ENCODE measurements at regions not wholly inside any gene's neighbourhood (a gene's known extent, or its start where the extent isn't known, plus 50 kb on each side); places are given as distances from the start of the nearest gene placed in this dataset.
A peak's percentile ranks its signal among the peaks of the same experiment; 100 is the strongest.

GRCh38 chr3:87425056-87425455, 148.7 kb upstream of the POU1F1 start:
- Histone ChIP-seq H3K27ac (ENCODE audit: low read length) (no peak overlapping the region), H3K4me3 (ENCODE audit: low read length) (no peak overlapping the region), H3K4me1 (ENCODE audit: control insufficient read depth, insufficient read depth, low read length) (no peaks in the 10 kb centered on the region), H3K27me3 (ENCODE audit: control insufficient read depth, insufficient read depth) (no peaks in the 10 kb centered on the region), H3K9me3 (ENCODE audit: control insufficient read depth, low read length) (no peaks in the 10 kb centered on the region)
- DNase-seq (no peak), ATAC-seq (no peak)
- intact Hi-C loops (cut with DNase I) = no loop called here
- WGBS = 64% methylated on average over 3 of the region's 3 CpGs

GRCh38 chr3:87423336-87423735, 147.0 kb upstream of the POU1F1 start:
- Histone ChIP-seq H3K27ac (ENCODE audit: low read length) (no peak overlapping the region), H3K9me3 (ENCODE audit: control insufficient read depth, low read length) (no peaks in the 10 kb centered on the region), H3K4me1 (ENCODE audit: control insufficient read depth, insufficient read depth, low read length) (no peaks in the 10 kb centered on the region), H3K4me3 (ENCODE audit: low read length) (no peak overlapping the region), H3K27me3 (ENCODE audit: control insufficient read depth, insufficient read depth) (no peaks in the 10 kb centered on the region)
- intact Hi-C loops (cut with DNase I) = no loop called here
- DNase-seq (no peak), ATAC-seq (no peak)
- 81% methylated on average over 2 of the region's 2 CpGs for WGBS

- DNase-seq = no peak
- Histone ChIP-seq H3K4me3 (ENCODE audit: low read length) (no peak overlapping the region), H3K4me1 (ENCODE audit: control insufficient read depth, insufficient read depth, low read length) (no peaks in the 10 kb centered on the region), H3K27me3 (ENCODE audit: control insufficient read depth, insufficient read depth) (no peaks in the 10 kb centered on the region), H3K27ac (ENCODE audit: low read length) (no peak overlapping the region), H3K9me3 (ENCODE audit: control insufficient read depth, low read length) (no peaks in the 10 kb centered on the region)
- intact Hi-C loops (cut with DNase I) = no loop called here
- no peak for ATAC-seq
These were observed 145.9 kb upstream of the POU1F1 start for GRCh38 chr3:87422333-87422732.

- H3K9me3 ChIP-seq (ENCODE audit: control insufficient read depth, low read length) = no peaks in the 10 kb centered on the region
- no peaks in the 10 kb centered on the region for H3K27me3 ChIP-seq (ENCODE audit: control insufficient read depth, insufficient read depth)
- no peak overlapping the region for H3K4me3 ChIP-seq (ENCODE audit: low read length)
- intact Hi-C loops (cut with DNase I) = no loop called here
- ATAC-seq = no peak
- H3K27ac ChIP-seq (ENCODE audit: low read length) = no peak overlapping the region
- no peak for DNase-seq
- H3K4me1 ChIP-seq (ENCODE audit: control insufficient read depth, insufficient read depth, low read length) = no peaks in the 10 kb centered on the region
These were observed 143.8 kb upstream of the POU1F1 start for GRCh38 chr3:87420171-87420570.

GRCh38 chr3:87414271-87414670, 137.9 kb upstream of the POU1F1 start:
- intact Hi-C loops (cut with DNase I) = no loop called here
- ATAC-seq (no peak), DNase-seq (no peak)
- Histone ChIP-seq H3K4me1 (ENCODE audit: control insufficient read depth, insufficient read depth, low read length) (no peaks in the 10 kb centered on the region), H3K4me3 (ENCODE audit: low read length) (no peak overlapping the region), H3K9me3 (ENCODE audit: control insufficient read depth, low read length) (no peaks in the 10 kb centered on the region), H3K27me3 (ENCODE audit: control insufficient read depth, insufficient read depth) (no peaks in the 10 kb centered on the region), H3K27ac (ENCODE audit: low read length) (no peak overlapping the region)
- WGBS = 32% methylated on average over 1 of the region's 1 CpG

- intact Hi-C loops (cut with DNase I) = no loop called here
- no peak overlapping the region for H3K27ac ChIP-seq (ENCODE audit: low read length)
- no peaks in the 10 kb centered on the region for H3K9me3 ChIP-seq (ENCODE audit: control insufficient read depth, low read length)
- no peaks in the 10 kb centered on the region for H3K4me1 ChIP-seq (ENCODE audit: control insufficient read depth, insufficient read depth, low read length)
- ATAC-seq (no peak), DNase-seq (no peak)
- no peaks in the 10 kb centered on the region for H3K27me3 ChIP-seq (ENCODE audit: control insufficient read depth, insufficient read depth)
- 40% methylated on average over 3 of the region's 3 CpGs for WGBS
- H3K4me3 ChIP-seq (ENCODE audit: low read length) = no peak overlapping the region
These were observed 137.4 kb upstream of the POU1F1 start for GRCh38 chr3:87413814-87414213.

- intact Hi-C loops (cut with DNase I) = no loop called here
- no peaks in the 10 kb centered on the region for H3K27me3 ChIP-seq (ENCODE audit: control insufficient read depth, insufficient read depth)
- no peaks in the 10 kb centered on the region for H3K4me1 ChIP-seq (ENCODE audit: control insufficient read depth, insufficient read depth, low read length)
- DNase-seq (no peak), ATAC-seq (no peak)
- no peaks in the 10 kb centered on the region for H3K9me3 ChIP-seq (ENCODE audit: control insufficient read depth, low read length)
- no peak overlapping the region for H3K4me3 ChIP-seq (ENCODE audit: low read length)
- no peak overlapping the region for H3K27ac ChIP-seq (ENCODE audit: low read length)
These were observed 133.7 kb upstream of the POU1F1 start for GRCh38 chr3:87410110-87410509.

GRCh38 chr3:87398168-87398801, 121.9 kb upstream of the POU1F1 start:
- intact Hi-C loops (cut with DNase I) = no loop called here
- Histone ChIP-seq H3K27me3 (ENCODE audit: control insufficient read depth, insufficient read depth) (no peaks in the 10 kb centered on the region), H3K27ac (ENCODE audit: low read length) (no peak overlapping the region), H3K4me1 (ENCODE audit: control insufficient read depth, insufficient read depth, low read length) (no peaks in the 10 kb centered on the region), H3K9me3 (ENCODE audit: control insufficient read depth, low read length) (no peaks in the 10 kb centered on the region), H3K4me3 (ENCODE audit: low read length) (no peak overlapping the region)
- ATAC-seq = no peak
- no peak for DNase-seq
- WGBS = 37% methylated on average over 4 of the region's 4 CpGs

- ATAC-seq = no peak
- Histone ChIP-seq H3K4me3 (ENCODE audit: low read length) (no peak overlapping the region), H3K27ac (ENCODE audit: low read length) (no peak overlapping the region), H3K4me1 (ENCODE audit: control insufficient read depth, insufficient read depth, low read length) (no peaks in the 10 kb centered on the region), H3K9me3 (ENCODE audit: control insufficient read depth, low read length) (no peaks in the 10 kb centered on the region), H3K27me3 (ENCODE audit: control insufficient read depth, insufficient read depth) (no peaks in the 10 kb centered on the region)
- WGBS = 72% methylated on average over 2 of the region's 2 CpGs
- DNase-seq = no peak
- intact Hi-C loops (cut with DNase I) = no loop called here
These were observed 120.8 kb upstream of the POU1F1 start for GRCh38 chr3:87397211-87397610.

- 87% methylated on average over 3 of the region's 3 CpGs for WGBS
- Histone ChIP-seq H3K9me3 (ENCODE audit: control insufficient read depth, low read length) (no peaks in the 10 kb centered on the region), H3K27me3 (ENCODE audit: control insufficient read depth, insufficient read depth) (no peaks in the 10 kb centered on the region), H3K27ac (ENCODE audit: low read length) (no peak overlapping the region), H3K4me3 (ENCODE audit: low read length) (no peak overlapping the region), H3K4me1 (ENCODE audit: control insufficient read depth, insufficient read depth, low read length) (no peaks in the 10 kb centered on the region)
- ATAC-seq = no peak
- intact Hi-C loops (cut with DNase I) = no loop called here
- no peak for DNase-seq
These were observed 114.4 kb upstream of the POU1F1 start for GRCh38 chr3:87390821-87391220.

GRCh38 chr3:87390353-87390752, 114.0 kb upstream of the POU1F1 start:
- Histone ChIP-seq H3K27ac (ENCODE audit: low read length) (no peak overlapping the region), H3K4me3 (ENCODE audit: low read length) (no peak overlapping the region), H3K9me3 (ENCODE audit: control insufficient read depth, low read length) (no peaks in the 10 kb centered on the region), H3K4me1 (ENCODE audit: control insufficient read depth, insufficient read depth, low read length) (no peaks in the 10 kb centered on the region), H3K27me3 (ENCODE audit: control insufficient read depth, insufficient read depth) (no peaks in the 10 kb centered on the region)
- DNase-seq = no peak
- ATAC-seq = no peak
- intact Hi-C loops (cut with DNase I) = no loop called here
- WGBS = 58% methylated on average over 4 of the region's 4 CpGs

- intact Hi-C loops (cut with DNase I) = no loop called here
- DNase-seq (peak in 2 of 3 donors; percentile 28 to 34), ATAC-seq (no peak)
- Histone ChIP-seq H3K27me3 (ENCODE audit: control insufficient read depth, insufficient read depth) (no peaks in the 10 kb centered on the region), H3K4me3 (ENCODE audit: low read length) (no peak overlapping the region), H3K27ac (ENCODE audit: low read length) (no peak overlapping the region), H3K9me3 (ENCODE audit: control insufficient read depth, low read length) (no peaks in the 10 kb centered on the region), H3K4me1 (ENCODE audit: control insufficient read depth, insufficient read depth, low read length) (no peaks in the 10 kb centered on the region)
- WGBS = 95% methylated on average over 30 of the region's 30 CpGs
These were observed 98.9 kb upstream of the POU1F1 start for GRCh38 chr3:87375231-87375682.
